Suprapubic skin (tissue), 4 donors: ENCODE measurements at regions not wholly inside any gene's neighbourhood (a gene's known extent, or its start where the extent isn't known, plus 50 kb on each side); places are given as distances from the start of the nearest gene placed in this dataset.
A peak's percentile ranks its signal among the peaks of the same experiment; 100 is the strongest.

Experiments used
- CTCF ChIP-seq, 2 donors: fragments of 200-600 bp in 1 of 2; fragments of 450-650 bp in 1 of 2; sonication (generic) in 1 of 2; IDR thresholded peaks; one replicate each; pipeline ENCODE4 v1.5.1; 2016 to 2019; ENCODE audit warnings: antibody characterized with exemption in 2 of 2, mild to moderate bottlenecking in 1 of 2, moderate library complexity in 1 of 2
- POLR2A ChIP-seq, 2 donors: fragments of 450-650 bp; IDR thresholded peaks; one replicate each; pipeline ENCODE4 v1.6.1; 2017; ENCODE audit warnings: antibody characterized with exemption in 2 of 2, mild to moderate bottlenecking in 2 of 2, moderate library complexity in 2 of 2
- POLR2AphosphoS5 ChIP-seq, 3 donors: sonication (generic); formaldehyde crosslinking; IDR thresholded peaks; one replicate each; pipeline ENCODE4 v1.6.1; 2017; ENCODE audit warnings: antibody characterized with exemption in 3 of 3

- no peak for TF ChIP-seq CTCF (IDR thresholded peaks at IDR 0.05)
- peak in 2 of 3 donors; percentile 18 to 27 for TF ChIP-seq POLR2AphosphoS5 (IDR thresholded peaks at IDR 0.05)
- TF ChIP-seq POLR2A (IDR thresholded peaks at IDR 0.05): no peak
Observed at GRCh38 chr1:168972887-168973286, 133.6 kb upstream of the ATP1B1 start.
